ENCODE measurements at regions not wholly inside any gene's neighbourhood (a gene's known extent, or its start where the extent isn't known, plus 50 kb on each side); places are given as distances from the start of the nearest gene placed in this dataset.

DNA sequence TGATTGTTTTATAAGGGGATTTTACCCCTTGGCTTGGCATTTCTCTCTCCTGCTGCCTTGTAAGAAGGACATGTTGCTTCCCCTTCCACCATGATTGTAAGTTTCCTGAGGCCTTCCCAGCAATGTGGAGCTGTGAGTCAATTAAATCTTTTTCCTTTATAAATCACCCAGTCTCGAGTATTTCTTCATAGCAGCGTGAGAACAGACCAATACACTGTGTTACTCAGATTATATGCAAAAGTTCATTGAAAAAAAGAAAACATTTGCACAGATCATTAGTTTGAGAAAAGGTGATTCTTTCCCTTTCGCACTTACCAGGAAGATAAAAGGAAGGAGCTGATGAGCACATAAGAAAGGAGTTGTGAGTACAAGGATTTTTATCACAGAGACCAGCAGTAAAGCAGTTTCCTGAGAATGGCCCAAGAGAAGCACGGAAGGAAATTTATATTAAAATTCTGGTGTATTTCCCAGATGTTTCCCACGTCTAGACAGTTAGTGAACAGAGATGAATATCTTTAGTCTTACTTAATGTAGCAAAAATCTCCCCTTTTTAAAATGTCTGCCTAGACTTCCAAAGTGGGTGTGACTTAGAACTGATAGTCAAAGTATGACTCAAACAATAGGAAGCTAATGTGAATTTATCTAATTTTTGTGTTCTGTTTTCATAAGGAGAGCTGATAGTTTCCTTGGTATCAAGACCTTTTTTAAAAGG is 431.8 kb upstream of the SGCG start:
- intact Hi-C loops (cut with micrococcal nuclease; ENCODE audit: unreplicated experiment): no loop called here
- H3K27me3 ChIP-seq (ENCODE audit: control insufficient read depth, insufficient read depth, low read length): no peaks in the 10 kb centered on the region

DNA sequence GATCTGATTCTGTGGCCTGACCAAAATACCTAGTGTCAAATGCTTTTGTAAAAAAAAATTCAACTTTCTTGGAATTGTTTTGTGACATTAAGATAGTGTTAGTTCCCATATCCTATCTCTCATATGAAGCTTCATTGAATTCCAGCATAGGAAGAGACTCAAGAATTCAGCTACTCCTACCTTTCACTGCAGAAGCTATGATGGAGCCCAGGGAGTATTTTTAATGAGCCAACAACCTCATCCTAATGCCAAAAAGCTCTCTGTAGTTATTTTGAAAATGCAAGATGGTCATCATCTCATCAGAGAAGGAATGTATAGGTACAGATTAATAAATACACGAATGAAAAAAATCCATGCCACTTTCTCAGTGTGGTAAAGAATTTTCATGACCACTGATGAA is 431.2 kb upstream of the SGCG start:
- no peak for DNase-seq (ENCODE audit: low read depth, low spot score)
- TF ChIP-seq SIN3A (IDR thresholded peaks at IDR 0.05; ENCODE audit: borderline replicate concordance, insufficient read depth, low read depth, low read length) (no peak), TCF7L2 (IDR thresholded peaks at IDR 0.05; ENCODE audit: low read depth, low read length) (no peak), POLR2AphosphoS5 (IDR thresholded peaks at IDR 0.05; ENCODE audit: low read depth, low read length) (no peak)
- TF ChIP-seq, protein P1, sequence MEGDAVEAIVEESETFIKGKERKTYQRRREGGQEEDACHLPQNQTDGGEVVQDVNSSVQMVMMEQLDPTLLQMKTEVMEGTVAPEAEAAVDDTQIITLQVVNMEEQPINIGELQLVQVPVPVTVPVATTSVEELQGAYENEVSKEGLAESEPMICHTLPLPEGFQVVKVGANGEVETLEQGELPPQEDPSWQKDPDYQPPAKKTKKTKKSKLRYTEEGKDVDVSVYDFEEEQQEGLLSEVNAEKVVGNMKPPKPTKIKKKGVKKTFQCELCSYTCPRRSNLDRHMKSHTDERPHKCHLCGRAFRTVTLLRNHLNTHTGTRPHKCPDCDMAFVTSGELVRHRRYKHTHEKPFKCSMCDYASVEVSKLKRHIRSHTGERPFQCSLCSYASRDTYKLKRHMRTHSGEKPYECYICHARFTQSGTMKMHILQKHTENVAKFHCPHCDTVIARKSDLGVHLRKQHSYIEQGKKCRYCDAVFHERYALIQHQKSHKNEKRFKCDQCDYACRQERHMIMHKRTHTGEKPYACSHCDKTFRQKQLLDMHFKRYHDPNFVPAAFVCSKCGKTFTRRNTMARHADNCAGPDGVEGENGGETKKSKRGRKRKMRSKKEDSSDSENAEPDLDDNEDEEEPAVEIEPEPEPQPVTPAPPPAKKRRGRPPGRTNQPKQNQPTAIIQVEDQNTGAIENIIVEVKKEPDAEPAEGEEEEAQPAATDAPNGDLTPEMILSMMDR (IDR thresholded peaks at IDR 0.05): no peak
- TF ChIP-seq, protein P2, sequence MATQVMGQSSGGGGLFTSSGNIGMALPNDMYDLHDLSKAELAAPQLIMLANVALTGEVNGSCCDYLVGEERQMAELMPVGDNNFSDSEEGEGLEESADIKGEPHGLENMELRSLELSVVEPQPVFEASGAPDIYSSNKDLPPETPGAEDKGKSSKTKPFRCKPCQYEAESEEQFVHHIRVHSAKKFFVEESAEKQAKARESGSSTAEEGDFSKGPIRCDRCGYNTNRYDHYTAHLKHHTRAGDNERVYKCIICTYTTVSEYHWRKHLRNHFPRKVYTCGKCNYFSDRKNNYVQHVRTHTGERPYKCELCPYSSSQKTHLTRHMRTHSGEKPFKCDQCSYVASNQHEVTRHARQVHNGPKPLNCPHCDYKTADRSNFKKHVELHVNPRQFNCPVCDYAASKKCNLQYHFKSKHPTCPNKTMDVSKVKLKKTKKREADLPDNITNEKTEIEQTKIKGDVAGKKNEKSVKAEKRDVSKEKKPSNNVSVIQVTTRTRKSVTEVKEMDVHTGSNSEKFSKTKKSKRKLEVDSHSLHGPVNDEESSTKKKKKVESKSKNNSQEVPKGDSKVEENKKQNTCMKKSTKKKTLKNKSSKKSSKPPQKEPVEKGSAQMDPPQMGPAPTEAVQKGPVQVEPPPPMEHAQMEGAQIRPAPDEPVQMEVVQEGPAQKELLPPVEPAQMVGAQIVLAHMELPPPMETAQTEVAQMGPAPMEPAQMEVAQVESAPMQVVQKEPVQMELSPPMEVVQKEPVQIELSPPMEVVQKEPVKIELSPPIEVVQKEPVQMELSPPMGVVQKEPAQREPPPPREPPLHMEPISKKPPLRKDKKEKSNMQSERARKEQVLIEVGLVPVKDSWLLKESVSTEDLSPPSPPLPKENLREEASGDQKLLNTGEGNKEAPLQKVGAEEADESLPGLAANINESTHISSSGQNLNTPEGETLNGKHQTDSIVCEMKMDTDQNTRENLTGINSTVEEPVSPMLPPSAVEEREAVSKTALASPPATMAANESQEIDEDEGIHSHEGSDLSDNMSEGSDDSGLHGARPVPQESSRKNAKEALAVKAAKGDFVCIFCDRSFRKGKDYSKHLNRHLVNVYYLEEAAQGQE (IDR thresholded peaks at IDR 0.05; ENCODE audit: insufficient read depth in 1 of 2, low read depth in 2 of 2, low read length in 1 of 2): no peak
- ChIA-PET CTCF (no interaction called here), POLR2A (no interaction called here)
- no peaks in the 10 kb centered on the region for H3K27me3 ChIP-seq (ENCODE audit: control insufficient read depth, insufficient read depth, low read length)
- H3K4me3 ChIP-seq (ENCODE audit: low read depth in 2 of 2, low read length in 2 of 2): no peak overlapping the region
- no peaks in the 10 kb centered on the region for H3K36me3 ChIP-seq (ENCODE audit: control insufficient read depth, insufficient read depth, low read length)
- H3K27ac ChIP-seq (ENCODE audit: low read length): no peak overlapping the region
- no peaks in the 10 kb centered on the region for H3K9me3 ChIP-seq (ENCODE audit: control insufficient read depth, insufficient read depth, low read depth, low read length)
- in situ Hi-C loops (cut with HindIII; ENCODE audit: low pct_unique_long_range_greater_than_20kb, low sequenced_read_pairs): no loop called here
- ATAC-seq: no peak
- intact Hi-C loops (cut with micrococcal nuclease; ENCODE audit: unreplicated experiment): no loop called here
- no peaks in the 10 kb centered on the region for H3K4me1 ChIP-seq (ENCODE audit: control insufficient read depth, insufficient read depth, low read length)
- BruUV-seq (replicated peaks): no TSS peak

More for the DNA sequence above, 431.8 kb upstream of the SGCG start:
- no peaks in the 10 kb centered on the region for H3K36me3 ChIP-seq (ENCODE audit: control insufficient read depth, insufficient read depth, low read length)
- ChIA-PET POLR2A (no interaction called here), CTCF (no interaction called here)
- H3K4me3 ChIP-seq (ENCODE audit: low read depth in 2 of 2, low read length in 2 of 2): no peak overlapping the region
- DNase-seq (ENCODE audit: low read depth, low spot score) (no peak), ATAC-seq (no peak)
- no TSS peak for BruUV-seq (replicated peaks)
- H3K4me1 ChIP-seq (ENCODE audit: control insufficient read depth, insufficient read depth, low read length): no peaks in the 10 kb centered on the region
- TF ChIP-seq, protein P1 (IDR thresholded peaks at IDR 0.05): no peak
- TF ChIP-seq TCF7L2 (IDR thresholded peaks at IDR 0.05; ENCODE audit: low read depth, low read length) (no peak), POLR2AphosphoS5 (IDR thresholded peaks at IDR 0.05; ENCODE audit: low read depth, low read length) (no peak), SIN3A (IDR thresholded peaks at IDR 0.05; ENCODE audit: borderline replicate concordance, insufficient read depth, low read depth, low read length) (no peak)
- TF ChIP-seq, protein P2 (IDR thresholded peaks at IDR 0.05; ENCODE audit: insufficient read depth in 1 of 2, low read depth in 2 of 2, low read length in 1 of 2): no peak
- H3K9me3 ChIP-seq (ENCODE audit: control insufficient read depth, insufficient read depth, low read depth, low read length): no peaks in the 10 kb centered on the region
- in situ Hi-C loops (cut with HindIII; ENCODE audit: low pct_unique_long_range_greater_than_20kb, low sequenced_read_pairs): no loop called here
- H3K27ac ChIP-seq (ENCODE audit: low read length): no peak overlapping the region
